PC-9 (cell line): ENCODE measurements at regions not wholly inside any gene's neighbourhood (a gene's known extent, or its start where the extent isn't known, plus 50 kb on each side); places are given as distances from the start of the nearest gene placed in this dataset.

Experiments used
- BruUV-seq: library from RNA; stranded (reverse); fragments of 400-500 nt; replicated peaks from 2 replicates; lab custom pipeline; 2021; lab: Mats Ljungman, UMichigan
- CTCF ChIA-PET: fragments of 300-600 bp; sonication (Branson Sonifier 250); formaldehyde crosslinking; loops from one replicate; lab custom pipeline; 2022; ENCODE audit warnings: antibody characterized with exemption; lab: Charles Lee
- POLR2A ChIA-PET: fragments of 300-600 bp; sonication (Branson Sonifier 250); formaldehyde crosslinking; loops from one replicate; lab custom pipeline; 2022; ENCODE audit warnings: antibody characterized with exemption; ENCODE audit not compliant: unreplicated experiment; lab: Charles Lee
- DNase-seq, 2 experiments: peaks; one replicate each; pipeline versions ENCODE4 v3.0.0 to v3.0.0-alpha.2; 2015 to 2022; ENCODE audit warnings: mixed read lengths in 1 of 2
- H2AFZ ChIP-seq: fragments of 200-600 bp; sonication (generic); 2 replicates; pipeline ENCODE4 v1.8.1; 2017; ENCODE audit warnings: antibody characterized with exemption
- H3F3A ChIP-seq: fragments of 200-600 bp; sonication (generic); 2 replicates; pipeline ENCODE4 v1.8.1; 2017; ENCODE audit warnings: antibody characterized with exemption, mild to moderate bottlenecking, low read depth; ENCODE audit not compliant: insufficient read depth
- H3K27ac ChIP-seq: fragments of 200-600 bp; sonication (generic); 2 replicates; pipeline ENCODE4 v1.6.1; 2016; ENCODE audit warnings: mixed run types
- H3K27me3 ChIP-seq: fragments of 200-600 bp; sonication (generic); 2 replicates; pipeline ENCODE4 v1.6.1; 2016; ENCODE audit warnings: low read depth, mixed run types; ENCODE audit not compliant: insufficient read depth
- H3K36me3 ChIP-seq: fragments of 200-600 bp; sonication (generic); 2 replicates; pipeline ENCODE4 v1.6.1; 2016; ENCODE audit warnings: low read depth, mixed run types
- H3K4me1 ChIP-seq: fragments of 200-600 bp; sonication (generic); replicated peaks from 2 replicates; pipeline ENCODE4 v1.6.1; 2016; ENCODE audit warnings: mixed run types; ENCODE audit not compliant: insufficient read depth
- H3K4me2 ChIP-seq: fragments of 200-600 bp; sonication (generic); 2 replicates; pipeline ENCODE4 v1.6.1; 2017; ENCODE audit warnings: mixed run types
- H3K4me3 ChIP-seq: fragments of 200-600 bp; sonication (generic); 2 replicates; pipeline ENCODE4 v1.6.1; 2016; ENCODE audit warnings: mixed run types
- H3K79me2 ChIP-seq: fragments of 200-600 bp; sonication (generic); 2 replicates; pipeline ENCODE4 v1.6.1; 2017; ENCODE audit warnings: low read depth, mixed run types
- H3K9me2 ChIP-seq: fragments of 200-600 bp; sonication (generic); 2 replicates; pipeline ENCODE4 v1.8.1; 2017; ENCODE audit warnings: mild to moderate bottlenecking; ENCODE audit not compliant: insufficient read depth
- H3K9me3 ChIP-seq: fragments of 200-600 bp; sonication (generic); 2 replicates; pipeline ENCODE4 v1.8.1; 2016; ENCODE audit warnings: low read depth; ENCODE audit not compliant: insufficient read depth
- H4K20me1 ChIP-seq: fragments of 200-600 bp; sonication (generic); 2 replicates; pipeline ENCODE4 v1.8.1; 2017; ENCODE audit not compliant: insufficient read depth
- EZH2 ChIP-seq: fragments of 200-600 bp; sonication (generic); IDR thresholded peaks from 2 replicates; pipeline ENCODE4 v1.8.0; 2017; ENCODE audit warnings: antibody characterized with exemption, low read depth
- intact Hi-C: fragments of 100-400 bp; cut with micrococcal nuclease; formaldehyde crosslinking; loops from one replicate; pipeline ENCODE4 v1.10.0; 2022; ENCODE audit not compliant: unreplicated experiment
- TF ChIP-seq, protein P1 (sequence below): fragments of 200-600 bp; sonication (generic); conservative IDR thresholded peaks from 2 replicates; pipeline ENCODE4 v1.6.1; 2017; ENCODE audit warnings: mixed run types, antibody characterized with exemption, mild to moderate bottlenecking, moderate library complexity

GRCh38 chr2:200179151-200179550 is 127.3 kb upstream of the SPATS2L start:
- Histone ChIP-seq H3F3A (no peaks in the 10 kb centered on the region), H3K36me3 (no peaks in the 10 kb centered on the region), H2AFZ (no peak overlapping the region), H3K4me3 (no peak overlapping the region), H3K4me1 (no peaks in the 10 kb centered on the region), H3K27me3 (no peaks in the 10 kb centered on the region), H3K9me2 (no peaks in the 10 kb centered on the region), H3K9me3 (no peaks in the 10 kb centered on the region), H3K27ac (no peak overlapping the region), H4K20me1 (no peaks in the 10 kb centered on the region), H3K4me2 (no peak overlapping the region), H3K79me2 (no peaks in the 10 kb centered on the region)
- BruUV-seq = no TSS peak
- no peak for DNase-seq
- ChIA-PET POLR2A (no interaction called here), CTCF (no interaction called here)
- intact Hi-C loops = no loop called here
- TF ChIP-seq, protein P1, sequence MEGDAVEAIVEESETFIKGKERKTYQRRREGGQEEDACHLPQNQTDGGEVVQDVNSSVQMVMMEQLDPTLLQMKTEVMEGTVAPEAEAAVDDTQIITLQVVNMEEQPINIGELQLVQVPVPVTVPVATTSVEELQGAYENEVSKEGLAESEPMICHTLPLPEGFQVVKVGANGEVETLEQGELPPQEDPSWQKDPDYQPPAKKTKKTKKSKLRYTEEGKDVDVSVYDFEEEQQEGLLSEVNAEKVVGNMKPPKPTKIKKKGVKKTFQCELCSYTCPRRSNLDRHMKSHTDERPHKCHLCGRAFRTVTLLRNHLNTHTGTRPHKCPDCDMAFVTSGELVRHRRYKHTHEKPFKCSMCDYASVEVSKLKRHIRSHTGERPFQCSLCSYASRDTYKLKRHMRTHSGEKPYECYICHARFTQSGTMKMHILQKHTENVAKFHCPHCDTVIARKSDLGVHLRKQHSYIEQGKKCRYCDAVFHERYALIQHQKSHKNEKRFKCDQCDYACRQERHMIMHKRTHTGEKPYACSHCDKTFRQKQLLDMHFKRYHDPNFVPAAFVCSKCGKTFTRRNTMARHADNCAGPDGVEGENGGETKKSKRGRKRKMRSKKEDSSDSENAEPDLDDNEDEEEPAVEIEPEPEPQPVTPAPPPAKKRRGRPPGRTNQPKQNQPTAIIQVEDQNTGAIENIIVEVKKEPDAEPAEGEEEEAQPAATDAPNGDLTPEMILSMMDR = no peak
- no peak for TF ChIP-seq EZH2

DNA sequence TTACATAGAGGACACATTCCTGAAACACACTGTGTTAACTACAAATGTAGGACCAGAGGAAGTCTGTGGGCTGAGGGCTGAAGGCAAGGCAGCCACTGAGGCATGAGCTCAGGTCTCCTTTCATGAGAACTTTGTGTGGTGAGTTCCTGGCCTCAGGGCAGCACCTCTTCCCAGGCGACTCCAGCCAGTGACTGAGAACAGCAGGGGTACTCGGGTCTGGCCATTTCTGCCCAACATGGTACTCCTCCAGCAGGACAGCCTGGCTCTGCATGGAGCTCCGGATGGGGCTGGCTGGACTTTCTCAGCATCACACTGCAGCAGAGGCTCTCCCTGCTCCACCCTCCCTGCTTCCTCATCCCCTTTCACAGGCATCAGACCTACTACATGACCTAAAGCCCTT is 125.5 kb upstream of the SPATS2L start:
- H3F3A ChIP-seq = no peaks in the 10 kb centered on the region
- no peak overlapping the region for H3K27ac ChIP-seq
- H3K4me1 ChIP-seq = no peaks in the 10 kb centered on the region
- no peaks in the 10 kb centered on the region for H3K9me3 ChIP-seq
- H3K36me3 ChIP-seq = no peaks in the 10 kb centered on the region
- POLR2A ChIA-PET = no interaction called here
- no peaks in the 10 kb centered on the region for H3K9me2 ChIP-seq
- H3K79me2 ChIP-seq = no peaks in the 10 kb centered on the region
- DNase-seq = no peak
- CTCF ChIA-PET = no interaction called here
- no peak overlapping the region for H3K4me3 ChIP-seq
- H3K4me2 ChIP-seq = no peak overlapping the region
- BruUV-seq = no TSS peak
- H2AFZ ChIP-seq = no peak overlapping the region
- H3K27me3 ChIP-seq = no peaks in the 10 kb centered on the region
- TF ChIP-seq EZH2 = no peak
- TF ChIP-seq, protein P1 = no peak
- H4K20me1 ChIP-seq = no peaks in the 10 kb centered on the region
- intact Hi-C loops = no loop called here

- Histone ChIP-seq H3K9me2 (no peaks in the 10 kb centered on the region), H3K4me3 (no peak overlapping the region), H3F3A (no peaks in the 10 kb centered on the region), H3K79me2 (no peaks in the 10 kb centered on the region), H3K27ac (no peak overlapping the region), H3K27me3 (no peaks in the 10 kb centered on the region), H3K4me1 (no peaks in the 10 kb centered on the region), H3K36me3 (no peaks in the 10 kb centered on the region), H3K4me2 (no peak overlapping the region), H3K9me3 (no peaks in the 10 kb centered on the region), H2AFZ (no peak overlapping the region), H4K20me1 (no peaks in the 10 kb centered on the region)
- intact Hi-C loops = no loop called here
- ChIA-PET POLR2A (no interaction called here), CTCF (no interaction called here)
- TF ChIP-seq, protein P1 = no peak
- no peak for TF ChIP-seq EZH2
- DNase-seq = no peak
- no TSS peak for BruUV-seq
These were observed 124.7 kb upstream of the SPATS2L start for GRCh38 chr2:200181755-200182154.
